ENCODE measurements at regions not wholly inside any gene's neighbourhood (a gene's known extent, or its start where the extent isn't known, plus 50 kb on each side); places are given as distances from the start of the nearest gene placed in this dataset.

GRCh38 chr18:1983746-1984515, 587.4 kb downstream of the METTL4 start:
- DNase-seq, result no peak

- DNase-seq, result no peak
Measured at GRCh38 chr18:1993866-1994265, 577.4 kb downstream of the METTL4 start.

DNA sequence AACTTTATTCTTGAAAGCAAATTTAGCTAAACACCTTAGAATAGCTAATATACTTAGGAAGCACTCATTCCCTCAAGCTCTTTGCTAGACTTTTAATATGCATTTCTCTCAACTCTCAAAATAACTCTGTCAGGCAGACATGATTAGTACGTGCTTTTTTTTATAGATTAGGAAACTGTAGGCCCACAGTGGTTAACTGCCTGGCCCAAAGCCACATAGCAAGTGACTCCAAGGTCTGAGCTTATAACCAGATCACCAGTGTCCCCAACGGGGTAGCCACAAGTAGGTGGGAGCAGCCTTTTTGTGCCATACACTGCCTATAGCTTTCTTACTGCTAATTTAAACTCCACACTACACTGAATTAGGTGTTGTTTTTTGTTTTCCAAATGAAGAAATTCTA, 576.8 kb downstream of the METTL4 start:
- DNase-seq, result no peak

- DNase-seq, result no peak
Measured at GRCh38 chr18:1995041-1995612, 576.2 kb downstream of the METTL4 start.

DNA sequence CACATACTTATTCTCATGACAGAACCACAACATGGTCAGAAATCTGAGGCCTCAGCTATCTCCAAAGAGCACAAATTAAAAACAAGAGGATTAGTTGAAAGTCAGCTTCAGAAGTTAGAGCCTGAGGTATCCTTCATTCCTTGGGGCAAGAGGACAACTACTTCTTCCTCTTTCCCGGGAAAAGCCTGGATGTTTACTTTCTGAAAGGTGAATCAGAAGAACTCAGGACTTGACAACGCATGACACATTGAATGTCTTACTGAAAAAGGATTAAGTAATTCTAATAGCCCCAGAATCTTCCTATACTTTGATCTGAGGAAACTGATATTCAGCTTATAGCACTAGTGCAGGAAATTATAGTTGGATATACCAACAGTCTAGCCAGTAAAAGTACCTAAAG, 573.2 kb downstream of the METTL4 start:
- no peak for DNase-seq

DNA sequence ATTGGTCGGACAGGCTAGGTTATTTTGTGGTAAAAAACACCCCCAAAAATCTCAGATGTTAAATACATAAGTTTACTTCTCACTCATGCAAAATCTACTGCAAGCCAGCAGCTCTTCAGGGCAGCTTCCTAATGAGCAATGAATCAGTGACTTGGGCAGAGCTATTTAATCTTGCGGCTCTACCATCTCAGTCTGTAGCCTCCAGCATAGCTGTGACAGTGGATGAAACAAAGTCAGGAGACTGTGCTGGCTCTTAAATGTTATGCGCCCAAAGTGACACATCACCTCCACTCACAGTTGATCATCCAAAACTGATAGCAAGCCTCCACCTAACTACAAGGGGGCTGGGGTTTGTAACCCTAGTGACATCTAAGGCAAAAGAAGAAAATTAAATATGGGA, 571.9 kb downstream of the METTL4 start:
- DNase-seq, result no peak

- no peak for DNase-seq
Measured at GRCh38 chr18:2002151-2002550, 569.2 kb downstream of the METTL4 start.

GRCh38 chr18:2002604-2003003, 568.7 kb downstream of the METTL4 start:
- DNase-seq, result no peak

- DNase-seq, result no peak
Measured at GRCh38 chr18:2009942-2010697, 561.2 kb downstream of the METTL4 start.

GRCh38 chr18:2027016-2027415, 544.3 kb downstream of the METTL4 start:
- DNase-seq, result no peak

- DNase-seq, result no peak
Measured at GRCh38 chr18:2027756-2028155, 543.5 kb downstream of the METTL4 start.

DNA sequence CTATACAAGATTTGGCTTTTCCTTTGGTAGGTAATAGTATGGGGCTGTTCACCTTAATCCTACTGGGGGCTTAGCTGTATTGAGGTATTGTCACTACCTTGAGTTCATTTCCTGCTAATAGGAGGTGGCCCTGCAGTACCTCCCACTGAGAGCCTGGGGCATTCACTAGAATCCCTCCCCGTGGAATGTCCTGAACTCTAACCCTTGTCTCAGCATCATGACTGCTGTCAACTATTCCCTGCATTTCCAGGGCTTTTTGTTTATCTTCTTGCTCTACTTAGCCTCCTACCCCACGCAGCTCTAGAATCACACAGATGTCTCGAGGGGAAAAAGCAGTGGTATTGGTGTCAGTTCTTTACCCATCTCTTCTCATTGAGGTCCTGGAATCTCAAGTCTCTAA, 542.3 kb downstream of the METTL4 start:
- DNase-seq, result no peak

- DNase-seq, result no peak
Measured at GRCh38 chr18:2030647-2031046, 540.7 kb downstream of the METTL4 start.

- DNase-seq, result no peak
Measured at GRCh38 chr18:2032036-2032435, 539.3 kb downstream of the METTL4 start.

- DNase-seq, result no peak
Measured at GRCh38 chr18:2035056-2035455, 536.2 kb downstream of the METTL4 start.

- DNase-seq, result no peak
Measured at GRCh38 chr18:2036086-2036485, 535.2 kb downstream of the METTL4 start.

DNA sequence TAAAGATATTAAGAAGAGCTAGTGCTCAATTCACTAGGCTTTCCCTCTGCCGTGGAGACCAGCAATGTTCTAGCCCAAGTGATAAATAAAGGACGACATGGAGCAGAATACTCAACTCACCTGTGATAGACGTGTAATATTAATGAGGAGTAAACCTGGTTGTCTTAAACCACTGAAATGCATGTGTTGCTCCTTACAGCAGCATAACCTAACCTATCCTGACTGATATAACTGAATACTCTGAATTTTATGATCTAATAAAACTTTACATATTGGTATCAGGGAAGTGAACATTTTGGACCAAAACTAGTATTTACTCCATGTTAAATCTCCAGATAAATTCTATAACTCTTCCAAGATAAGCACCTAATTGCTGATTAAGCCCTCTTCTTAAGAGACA, 531.0 kb downstream of the METTL4 start:
- DNase-seq, result no peak

- no peak for DNase-seq
Measured at GRCh38 chr18:2049986-2050385, 521.3 kb downstream of the METTL4 start.

DNA sequence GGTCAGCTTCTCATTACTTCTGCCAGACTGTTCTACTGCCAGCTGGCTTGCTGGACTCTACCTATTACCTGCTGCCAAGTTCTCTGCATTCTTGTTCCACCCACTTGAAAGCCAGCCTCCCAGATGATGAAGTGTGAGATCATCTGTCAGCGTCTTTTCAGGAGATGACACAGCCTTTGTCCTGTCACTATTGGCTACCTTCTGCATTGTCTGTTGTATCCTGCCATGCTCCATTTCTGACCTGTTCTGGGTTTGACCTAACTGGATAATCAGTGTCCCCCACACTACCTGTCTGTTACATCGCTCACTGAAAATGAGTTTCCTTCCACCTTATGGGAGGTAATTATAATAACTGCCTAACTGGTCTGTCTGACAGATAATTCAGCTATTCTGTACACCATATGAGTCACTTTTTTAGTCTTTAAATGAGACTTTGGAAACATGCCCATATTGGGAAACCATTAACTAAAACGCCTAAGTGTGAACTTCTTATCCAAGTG, 520.6 kb downstream of the METTL4 start:
- peak; percentile 39 for DNase-seq

DNA sequence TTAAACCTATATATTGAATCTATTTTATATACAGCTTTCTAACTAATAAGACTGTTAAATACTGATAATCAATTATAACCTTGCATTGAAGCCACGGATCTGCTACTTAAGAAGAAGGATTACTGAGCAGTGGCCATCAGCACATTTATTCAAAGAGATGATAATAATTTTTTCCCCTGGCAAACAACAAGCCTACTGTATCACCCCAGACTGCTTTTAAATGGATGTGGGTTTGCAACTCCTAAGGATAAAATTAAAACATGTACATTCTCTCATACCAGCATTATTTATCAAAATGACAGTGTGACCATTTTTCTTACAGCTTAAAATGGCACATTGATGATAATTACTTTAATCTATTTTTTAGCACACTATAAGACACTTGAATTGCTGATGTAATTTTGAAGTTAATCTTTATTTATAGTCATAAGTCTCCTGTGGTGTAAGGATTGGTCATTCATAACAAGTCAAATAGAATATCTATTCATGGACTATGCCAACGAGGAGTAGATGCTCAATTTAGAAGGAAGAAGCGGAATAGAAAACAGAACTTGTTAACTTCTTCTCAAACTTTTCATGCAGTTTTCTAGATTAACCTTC, 517.7 kb downstream of the METTL4 start:
- no peak for DNase-seq

GRCh38 chr18:2059336-2059735, 512.0 kb downstream of the METTL4 start:
- DNase-seq, result no peak

- peak; percentile 7 for DNase-seq
Measured at GRCh38 chr18:2060086-2060485, 511.2 kb downstream of the METTL4 start.

- DNase-seq, result peak; percentile 93
Measured at GRCh38 chr18:2070631-2071030, 500.7 kb downstream of the METTL4 start.

GRCh38 chr18:2075499-2075898, 495.8 kb downstream of the METTL4 start:
- DNase-seq, result no peak

All from NCI-H2029 (cell line).